Transverse colon (tissue), 3 donors: ENCODE measurements at regions not wholly inside any gene's neighbourhood (a gene's known extent, or its start where the extent isn't known, plus 50 kb on each side); places are given as distances from the start of the nearest gene placed in this dataset.

Source experiments
- CTCF ChIP-seq, 5 experiments: fragments of 200-600 bp in 3 of 5; fragments of 450-650 bp in 2 of 5; sonication (generic) in 3 of 5; IDR thresholded peaks; 1 replicate in 2 of 5; 2 replicates in 3 of 5; pipeline ENCODE4 v1.5.1; 2016 to 2017; ENCODE audit warnings: antibody characterized with exemption in 5 of 5, inconsistent platforms in 3 of 5, mild to moderate bottlenecking in 2 of 5, moderate library complexity in 1 of 5
- POLR2A ChIP-seq: fragments of 450-650 bp; IDR thresholded peaks from one replicate; pipeline ENCODE4 v1.6.1; 2016; ENCODE audit warnings: antibody characterized with exemption, mild to moderate bottlenecking, moderate library complexity

- TF ChIP-seq CTCF (IDR thresholded peaks at IDR 0.05) (no peak), POLR2A (no peak)
Observed at GRCh38 chr14:45619831-45620230, 366.8 kb upstream of the MIS18BP1 start.
